Hepatocyte (in vitro differentiated cells): ENCODE measurements at regions not wholly inside any gene's neighbourhood (a gene's known extent, or its start where the extent isn't known, plus 50 kb on each side); places are given as distances from the start of the nearest gene placed in this dataset.
"Not testable (repeated sequence)": the region's sequence is repeated elsewhere in the genome, so short reads cannot be mapped to it uniquely, and the experiment has no call there.

Experiments
- DNase-seq: peaks from one replicate; pipeline ENCODE4 v3.0.0-alpha.2; 2016; ENCODE audit warnings: low spot score
- H2AFZ ChIP-seq: fragments of 200-600 bp; sonication (generic); 2 replicates; pipeline ENCODE4 v1.6.0; 2016; ENCODE audit warnings: antibody characterized with exemption, mild to moderate bottlenecking
- H3K27ac ChIP-seq: fragments of 200-600 bp; sonication (generic); 2 replicates; pipeline ENCODE4 v1.5.1; 2016; ENCODE audit warnings: mild to moderate bottlenecking
- H3K27me3 ChIP-seq: fragments of 200-600 bp; sonication (generic); 2 replicates; pipeline ENCODE4 v1.6.1; 2016
- H3K36me3 ChIP-seq: fragments of 200-600 bp; sonication (generic); replicated peaks from 2 replicates; pipeline ENCODE4 v1.5.1; 2016; ENCODE audit warnings: low read depth; ENCODE audit not compliant: insufficient read depth
- H3K4me1 ChIP-seq: fragments of 200-600 bp; sonication (generic); 2 replicates; pipeline ENCODE4 v1.5.1; 2016; ENCODE audit warnings: mild to moderate bottlenecking, moderate library complexity; ENCODE audit not compliant: insufficient read depth
- H3K4me2 ChIP-seq: fragments of 200-600 bp; sonication (generic); 2 replicates; pipeline ENCODE4 v1.6.0; 2016
- H3K4me3 ChIP-seq: fragments of 200-600 bp; sonication (generic); 2 replicates; pipeline ENCODE4 v1.5.1; 2016; ENCODE audit warnings: mild to moderate bottlenecking
- H3K79me2 ChIP-seq: fragments of 200-600 bp; sonication (generic); 2 replicates; pipeline ENCODE4 v1.6.0; 2017; ENCODE audit warnings: mild to moderate bottlenecking
- H3K9me2 ChIP-seq: fragments of 200-600 bp; sonication (generic); replicated peaks from 2 replicates; pipeline ENCODE4 v1.6.0; 2017; ENCODE audit warnings: mild to moderate bottlenecking; ENCODE audit not compliant: insufficient read depth
- H3K9me3 ChIP-seq: fragments of 200-600 bp; sonication (generic); 2 replicates; pipeline ENCODE4 v1.5.1; 2016; ENCODE audit warnings: low read depth, mild to moderate bottlenecking
- H4K20me1 ChIP-seq: fragments of 200-600 bp; sonication (generic); 2 replicates; pipeline ENCODE4 v1.6.0; 2016; ENCODE audit warnings: mild to moderate bottlenecking; ENCODE audit not compliant: insufficient read depth, poor library complexity, severe bottlenecking
- CTCF ChIP-seq: fragments of 200-600 bp; sonication (generic); IDR thresholded peaks from 2 replicates; pipeline ENCODE4 v1.5.1; 2016; ENCODE audit warnings: antibody characterized with exemption, mild to moderate bottlenecking; ENCODE audit not compliant: poor library complexity
- EZH2 ChIP-seq: fragments of 200-600 bp; sonication (generic); IDR thresholded peaks from 2 replicates; pipeline ENCODE4 v1.6.1; 2016; ENCODE audit warnings: antibody characterized with exemption, mild to moderate bottlenecking, borderline replicate concordance
- EZH2phosphoT487 ChIP-seq: fragments of 200-600 bp; sonication (generic); IDR thresholded peaks from one replicate; pipeline ENCODE4 v1.6.1; 2018; ENCODE audit warnings: antibody characterized with exemption, mild to moderate bottlenecking, low read depth, moderate library complexity; ENCODE audit not compliant: unreplicated experiment, severe bottlenecking
- WGBS: methylation state at CpG from one replicate; pipeline ENCODE4 v1.1.6; 2016; ENCODE audit warnings: low lambda C conversion rate; ENCODE audit errors: missing lambda C conversion rate; 5-methylcytosine and 5-hydroxymethylcytosine counted together

- TF ChIP-seq CTCF (no peak), EZH2phosphoT487 (no peak), EZH2 (no peak)
- Histone ChIP-seq H3K9me2 (no peaks in the 10 kb centered on the region), H3K4me1 (no peaks in the 10 kb centered on the region), H4K20me1 (no peaks in the 10 kb centered on the region), H3K27ac (no peak overlapping the region), H3K27me3 (no peaks in the 10 kb centered on the region), H3K4me3 (no peak overlapping the region), H3K36me3 (no peaks in the 10 kb centered on the region), H3K4me2 (no peak overlapping the region), H3K9me3 (no peaks in the 10 kb centered on the region), H3K79me2 (no peaks in the 10 kb centered on the region), H2AFZ (no peak overlapping the region)
- 90% methylated on average over 4 of the region's 4 CpGs for WGBS
- no peak for DNase-seq
These were observed 68.2 kb downstream of the LHX9 start for GRCh38 chr1:197985351-197985750.

- H3K27ac ChIP-seq, result no peak overlapping the region
- no peaks in the 10 kb centered on the region for H3K9me3 ChIP-seq
- H3K79me2 ChIP-seq, result no peaks in the 10 kb centered on the region
- no peak for TF ChIP-seq EZH2
- TF ChIP-seq CTCF, result no peak
- TF ChIP-seq EZH2phosphoT487, result no peak
- WGBS, result 81% methylated on average over 3 of the region's 3 CpGs
- no peaks in the 10 kb centered on the region for H3K9me2 ChIP-seq
- H3K4me3 ChIP-seq, result no peak overlapping the region
- no peak overlapping the region for H3K4me2 ChIP-seq
- no peaks in the 10 kb centered on the region for H4K20me1 ChIP-seq
- no peak overlapping the region for H2AFZ ChIP-seq
- H3K4me1 ChIP-seq, result no peaks in the 10 kb centered on the region
- no peaks in the 10 kb centered on the region for H3K27me3 ChIP-seq
- DNase-seq, result no peak
- no peaks in the 10 kb centered on the region for H3K36me3 ChIP-seq
These were observed 69.6 kb downstream of the LHX9 start for GRCh38 chr1:197986817-197987216.

GRCh38 chr1:197987294-197987693 lies 70.1 kb downstream of the LHX9 start:
- Histone ChIP-seq H2AFZ (no peak overlapping the region), H3K36me3 (no peaks in the 10 kb centered on the region), H3K9me2 (no peaks in the 10 kb centered on the region), H3K27me3 (no peaks in the 10 kb centered on the region), H3K4me2 (no peak overlapping the region), H3K27ac (no peak overlapping the region), H4K20me1 (no peaks in the 10 kb centered on the region), H3K4me3 (no peak overlapping the region), H3K4me1 (no peaks in the 10 kb centered on the region), H3K79me2 (no peaks in the 10 kb centered on the region), H3K9me3 (no peaks in the 10 kb centered on the region)
- no peak for DNase-seq
- WGBS, result 92% methylated on average over 3 of the region's 3 CpGs
- TF ChIP-seq EZH2phosphoT487 (no peak), EZH2 (no peak), CTCF (no peak)

GRCh38 chr1:197988581-197988980 lies 71.4 kb downstream of the LHX9 start:
- not testable (repeated sequence) for DNase-seq, H4K20me1 ChIP-seq, H3K27ac ChIP-seq, H3K9me2 ChIP-seq, H3K4me1 ChIP-seq, H3K9me3 ChIP-seq, H3K79me2 ChIP-seq, H3K36me3 ChIP-seq, H3K4me3 ChIP-seq, H2AFZ ChIP-seq, H3K27me3 ChIP-seq, H3K4me2 ChIP-seq
- 98% methylated on average over 7 of the region's 7 CpGs for WGBS
